Spinal cord (tissue), 9 donors: ENCODE measurements at regions not wholly inside any gene's neighbourhood (a gene's known extent, or its start where the extent isn't known, plus 50 kb on each side); places are given as distances from the start of the nearest gene placed in this dataset.
"Not testable (repeated sequence)": the region's sequence is repeated elsewhere in the genome, so short reads cannot be mapped to it uniquely, and the experiment has no call there.

Experiments
- DNase-seq, 6 donors: peaks; one replicate each; pipeline versions ENCODE4 v3.0.0 to v3.0.0-alpha.2; 2013 to 2015; ENCODE audit warnings: low spot score in 6 of 6, low read depth in 4 of 6
- H3K27ac ChIP-seq: one replicate; pipeline ENCODE4 v1.5.1; 2013; ENCODE audit warnings: low read depth, low read length, control low read depth
- H3K27me3 ChIP-seq: one replicate; pipeline ENCODE4 v1.6.1; 2013; ENCODE audit warnings: low read length; ENCODE audit not compliant: control insufficient read depth, insufficient read depth
- H3K36me3 ChIP-seq: one replicate; pipeline ENCODE4 v1.6.1; 2013; ENCODE audit warnings: low read length; ENCODE audit not compliant: control insufficient read depth, insufficient read depth
- H3K4me1 ChIP-seq: one replicate; pipeline ENCODE4 v1.6.1; 2013; ENCODE audit warnings: low read length; ENCODE audit not compliant: control insufficient read depth, insufficient read depth
- H3K4me3 ChIP-seq: one replicate; pipeline ENCODE4 v1.5.1; 2013; ENCODE audit warnings: low read depth, low read length, control low read depth
- H3K9me3 ChIP-seq: one replicate; pipeline ENCODE4 v1.6.1; 2013; ENCODE audit warnings: low read length; ENCODE audit not compliant: control insufficient read depth, insufficient read depth
- WGBS: methylation state at CpG from one replicate; pipeline ENCODE4 v1.1.5; 2013; ENCODE audit warnings: missing lambda C conversion rate; ENCODE audit not compliant: insufficient coverage; 5-methylcytosine and 5-hydroxymethylcytosine counted together
- donor health status: healthy.

DNA sequence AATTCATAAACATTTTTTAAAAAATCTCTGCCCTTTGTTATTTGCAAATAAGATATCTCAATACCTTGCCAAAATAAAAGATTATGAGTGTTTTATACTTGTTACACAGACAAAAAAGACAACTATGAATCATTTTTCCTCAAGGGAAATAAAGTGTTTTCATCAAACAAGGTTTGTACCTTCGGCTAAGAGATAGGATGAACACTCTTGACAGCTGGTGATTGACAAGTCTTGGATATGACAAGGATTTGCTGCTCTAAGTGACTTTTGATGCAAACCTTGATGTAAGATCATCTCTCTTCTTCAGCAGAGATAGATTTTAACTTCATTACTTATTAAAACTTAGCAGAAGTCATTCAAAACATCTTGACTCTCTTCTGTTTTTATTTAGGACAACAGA, 514.3 kb upstream of the IRAK1BP1 start:
- no peaks in the 10 kb centered on the region for H3K9me3 ChIP-seq
- no peaks in the 10 kb centered on the region for H3K4me1 ChIP-seq
- H3K27ac ChIP-seq, result no peak overlapping the region
- no peaks in the 10 kb centered on the region for H3K27me3 ChIP-seq
- H3K36me3 ChIP-seq, result no peaks in the 10 kb centered on the region
- no CpG with 5 or more reads among the region's 1 CpG for WGBS
- no peak for DNase-seq
- H3K4me3 ChIP-seq, result no peak overlapping the region

DNA sequence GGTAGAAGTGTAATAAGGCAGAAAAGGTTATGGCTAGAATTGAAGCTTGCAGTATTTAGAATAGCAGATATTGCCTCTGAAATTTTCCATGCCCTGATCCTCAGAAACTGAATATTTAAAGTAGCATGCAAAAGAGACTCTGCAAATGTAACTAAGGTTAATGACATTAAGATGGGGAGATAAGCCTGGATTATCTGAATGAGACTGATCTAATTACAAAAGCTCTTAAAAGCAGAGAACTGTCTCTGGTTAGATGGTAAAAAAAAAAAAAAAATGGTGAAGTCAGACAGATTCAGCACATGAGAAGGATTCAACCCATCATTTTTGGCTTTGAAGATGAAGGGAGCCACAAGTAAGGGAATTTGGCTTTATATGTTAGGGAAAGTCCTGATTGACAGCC, 503.7 kb upstream of the IRAK1BP1 start:
- H3K27me3 ChIP-seq, result no peaks in the 10 kb centered on the region
- no peak overlapping the region for H3K27ac ChIP-seq
- H3K4me1 ChIP-seq, result no peaks in the 10 kb centered on the region
- no peaks in the 10 kb centered on the region for H3K9me3 ChIP-seq
- H3K4me3 ChIP-seq, result no peak overlapping the region
- no peaks in the 10 kb centered on the region for H3K36me3 ChIP-seq
- DNase-seq, result no peak

DNA sequence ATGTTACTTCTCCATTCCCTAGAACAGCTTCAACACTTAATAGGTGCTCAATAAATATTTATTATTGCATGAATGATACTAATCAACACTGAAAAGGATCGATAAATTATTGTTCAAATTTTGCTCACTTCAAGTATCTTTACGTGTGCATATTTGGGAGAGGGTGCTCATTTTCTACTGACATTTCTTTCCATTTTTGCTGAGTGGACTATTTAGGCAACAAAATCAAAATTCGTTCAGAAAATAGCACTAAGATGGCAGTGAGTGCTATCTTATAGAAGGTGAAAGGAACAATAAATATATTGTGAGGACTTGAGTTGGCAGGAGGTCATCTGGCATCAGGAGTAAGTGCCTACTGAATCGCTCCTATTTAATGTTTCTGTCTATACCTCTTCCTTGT, 501.9 kb upstream of the IRAK1BP1 start:
- Histone ChIP-seq H3K27ac (no peak overlapping the region), H3K36me3 (no peaks in the 10 kb centered on the region), H3K4me3 (no peak overlapping the region), H3K4me1 (no peaks in the 10 kb centered on the region), H3K27me3 (no peaks in the 10 kb centered on the region), H3K9me3 (no peaks in the 10 kb centered on the region)
- no peak for DNase-seq
- WGBS, result no CpG with 5 or more reads among the region's 4 CpGs

DNA sequence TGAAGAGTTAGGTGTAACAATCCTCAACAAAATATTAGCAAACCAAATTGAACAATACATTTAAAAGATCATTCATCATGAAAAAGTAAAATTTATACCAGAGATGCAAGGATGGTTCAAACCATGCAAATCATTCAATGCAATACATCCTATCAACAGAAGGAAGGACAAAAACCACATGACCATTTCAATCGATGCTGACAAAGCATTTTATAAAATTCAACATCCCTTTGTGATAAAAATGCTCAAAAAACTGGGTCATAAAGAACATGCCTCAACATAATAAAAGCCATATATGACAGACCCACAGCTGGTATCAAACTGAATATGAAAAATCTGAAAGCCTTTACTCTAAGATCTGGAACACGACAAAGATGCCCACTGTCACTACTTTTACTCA, 490.3 kb upstream of the IRAK1BP1 start:
- Histone ChIP-seq H3K27me3 (no peaks in the 10 kb centered on the region), H3K9me3 (peaks cover 6% of the 10 kb centered on the region), H3K4me1 (no peaks in the 10 kb centered on the region), H3K27ac (no peak overlapping the region), H3K4me3 (no peak overlapping the region), H3K36me3 (no peaks in the 10 kb centered on the region)
- 89% methylated on average over 1 of the region's 2 CpGs for WGBS
- no peak for DNase-seq

DNA sequence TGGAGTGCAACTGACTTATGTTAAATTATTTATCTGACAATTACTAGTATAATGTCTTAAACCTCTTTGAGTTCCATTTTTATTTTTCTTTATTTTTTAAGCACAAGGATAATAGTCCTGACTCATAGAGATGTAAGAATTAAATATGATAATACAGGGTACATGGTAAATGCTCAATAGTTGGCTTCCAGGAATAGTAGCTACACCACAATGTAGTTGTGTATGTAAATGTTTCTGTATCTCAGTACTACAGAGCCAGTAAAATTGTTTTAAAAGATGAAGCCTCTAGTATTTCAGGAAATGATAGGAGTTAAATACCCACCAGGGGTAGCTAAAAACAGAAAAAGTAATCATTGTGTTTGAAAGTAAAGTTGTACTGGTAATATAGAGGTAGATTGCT, 487.4 kb upstream of the IRAK1BP1 start:
- Histone ChIP-seq H3K9me3 (peaks cover 2% of the 10 kb centered on the region), H3K27ac (no peak overlapping the region), H3K27me3 (no peaks in the 10 kb centered on the region), H3K4me1 (no peaks in the 10 kb centered on the region), H3K36me3 (no peaks in the 10 kb centered on the region), H3K4me3 (no peak overlapping the region)
- DNase-seq, result no peak

DNA sequence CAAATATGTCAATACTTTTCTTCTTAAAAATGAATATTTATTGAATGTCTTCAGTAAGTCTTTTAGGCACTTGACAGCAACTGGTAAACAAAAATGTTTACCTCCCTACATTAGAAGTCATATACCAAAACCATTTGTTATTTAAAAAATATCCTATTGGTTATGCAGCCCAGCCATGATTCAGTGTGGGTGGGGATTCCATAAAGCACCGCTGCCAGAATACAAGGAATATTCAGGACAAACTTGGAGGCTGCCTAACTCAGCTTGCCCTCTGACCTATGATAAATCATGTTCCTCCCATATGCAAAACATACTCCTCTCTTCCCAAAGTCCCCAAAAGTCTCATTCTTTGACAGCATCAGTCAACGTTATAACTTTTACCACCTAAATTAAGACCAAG, 486.8 kb upstream of the IRAK1BP1 start:
- H3K36me3 ChIP-seq, result no peaks in the 10 kb centered on the region
- no peak for DNase-seq
- H3K4me3 ChIP-seq, result no peak overlapping the region
- H3K27ac ChIP-seq, result no peak overlapping the region
- H3K4me1 ChIP-seq, result no peaks in the 10 kb centered on the region
- 88% methylated on average over 1 of the region's 2 CpGs for WGBS
- no peaks in the 10 kb centered on the region for H3K27me3 ChIP-seq
- peaks cover 2% of the 10 kb centered on the region for H3K9me3 ChIP-seq

DNA sequence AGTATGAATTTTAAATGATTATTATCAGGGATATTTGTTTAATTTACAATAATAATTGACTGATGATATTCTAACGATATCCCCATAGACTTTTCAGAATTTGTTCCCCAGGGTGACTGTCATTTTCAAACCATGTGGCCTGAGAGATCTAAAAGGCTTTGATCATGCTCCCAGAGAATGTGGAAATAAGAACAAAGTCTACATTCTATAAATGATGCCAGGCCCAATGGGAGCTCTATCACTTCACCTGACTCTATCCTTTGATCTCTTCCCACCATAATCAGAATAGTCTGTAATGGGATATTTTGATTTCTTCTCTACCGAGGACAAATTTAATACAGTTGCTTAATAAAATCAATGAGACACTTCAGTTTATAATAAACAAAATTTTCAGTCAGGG, 483.4 kb upstream of the IRAK1BP1 start:
- no peak for DNase-seq
- no peaks in the 10 kb centered on the region for H3K36me3 ChIP-seq
- peaks cover 2% of the 10 kb centered on the region for H3K9me3 ChIP-seq
- H3K4me3 ChIP-seq, result no peak overlapping the region
- H3K27ac ChIP-seq, result no peak overlapping the region
- H3K4me1 ChIP-seq, result no peaks in the 10 kb centered on the region
- no CpG with 5 or more reads among the region's 2 CpGs for WGBS
- no peaks in the 10 kb centered on the region for H3K27me3 ChIP-seq

DNA sequence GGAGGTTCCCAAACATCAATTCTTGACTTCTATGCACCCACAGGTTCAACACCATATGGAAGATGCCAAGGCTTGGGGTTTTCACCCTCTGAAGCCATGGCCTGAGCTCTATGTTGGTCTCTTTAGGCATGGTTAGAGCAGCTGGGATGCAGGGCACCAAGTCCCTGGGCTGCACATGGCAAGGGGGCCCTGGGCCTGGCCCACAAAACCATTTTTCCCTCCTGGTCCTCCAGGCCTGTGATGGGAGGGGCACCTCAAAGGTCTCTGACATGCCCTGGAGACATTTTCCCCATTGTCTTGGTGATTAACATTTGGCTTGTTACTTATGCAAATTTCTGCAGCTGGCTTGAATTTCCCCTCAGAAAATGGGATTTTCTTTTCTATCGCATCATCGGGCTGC, 480.5 kb upstream of the IRAK1BP1 start:
- not testable (repeated sequence) for H3K36me3 ChIP-seq, H3K27me3 ChIP-seq, H3K4me3 ChIP-seq, DNase-seq, H3K27ac ChIP-seq, H3K4me1 ChIP-seq, H3K9me3 ChIP-seq
- 100% methylated on average over 2 of the region's 2 CpGs for WGBS

DNA sequence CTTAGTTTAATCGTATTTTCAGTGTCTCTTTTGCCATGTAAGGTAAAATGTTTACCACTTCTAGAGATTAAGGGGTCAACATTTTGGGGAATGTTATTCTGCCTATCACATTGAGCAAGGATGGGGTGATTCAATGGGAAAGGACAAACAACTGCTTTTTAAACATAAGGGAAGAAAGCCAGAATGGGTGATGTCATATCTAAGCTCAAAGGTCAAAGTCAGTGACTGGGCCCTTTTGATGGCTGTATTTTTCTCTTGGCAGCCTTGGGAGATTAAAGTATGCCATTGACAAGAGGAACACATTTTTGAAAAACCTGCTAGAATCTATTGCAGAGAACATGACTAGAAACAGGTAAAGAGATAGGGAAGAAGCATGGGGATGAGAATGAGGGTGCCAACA, 477.3 kb upstream of the IRAK1BP1 start:
- Histone ChIP-seq H3K4me3 (no peak overlapping the region), H3K27ac (no peak overlapping the region), H3K27me3 (no peaks in the 10 kb centered on the region), H3K9me3 (peaks cover 2% of the 10 kb centered on the region), H3K4me1 (no peaks in the 10 kb centered on the region), H3K36me3 (no peaks in the 10 kb centered on the region)
- WGBS, result no CpG with 5 or more reads among the region's 1 CpG
- no peak for DNase-seq

DNA sequence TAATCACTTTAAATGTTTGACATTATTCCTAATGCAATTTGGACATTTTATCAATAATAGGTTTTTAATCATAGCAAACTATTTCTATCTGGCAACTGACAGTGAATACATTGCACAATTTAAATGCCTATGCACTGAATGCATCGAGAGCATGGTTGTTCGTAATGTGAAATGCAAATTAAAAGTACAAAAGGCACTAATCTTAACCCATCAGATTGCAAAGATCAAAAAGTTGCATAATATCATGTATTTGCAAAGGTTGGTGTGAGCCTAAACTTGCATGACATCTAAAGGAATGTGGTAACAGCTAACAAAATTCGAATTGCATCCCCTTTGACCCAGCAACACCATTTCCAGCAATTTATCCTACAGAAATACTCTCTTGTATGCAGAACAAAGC, 469.9 kb upstream of the IRAK1BP1 start:
- no CpG with 5 or more reads among the region's 3 CpGs for WGBS
- Histone ChIP-seq H3K36me3 (no peaks in the 10 kb centered on the region), H3K27me3 (no peaks in the 10 kb centered on the region), H3K27ac (no peak overlapping the region), H3K9me3 (no peaks in the 10 kb centered on the region), H3K4me1 (no peaks in the 10 kb centered on the region), H3K4me3 (no peak overlapping the region)
- DNase-seq, result no peak

DNA sequence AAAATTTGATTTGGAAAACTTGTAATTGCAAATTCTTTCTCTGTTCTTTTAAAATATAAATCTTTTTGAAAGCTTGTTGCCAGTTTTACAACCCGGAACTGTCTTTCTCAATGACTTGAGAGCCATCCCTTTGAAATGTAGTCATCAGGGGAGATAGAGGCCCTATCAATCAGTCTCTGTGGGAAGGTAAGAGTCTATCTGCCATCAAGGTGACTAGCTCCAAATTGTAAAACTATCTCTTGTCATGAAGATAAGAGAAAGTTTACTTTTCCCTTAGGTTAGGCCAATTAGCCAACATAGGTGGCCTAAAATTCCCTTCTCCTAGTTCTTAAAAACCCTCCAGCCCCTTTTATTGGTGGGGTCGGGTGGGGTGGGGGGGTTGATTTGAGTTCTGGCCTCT, 469.1 kb upstream of the IRAK1BP1 start:
- no CpG with 5 or more reads among the region's 2 CpGs for WGBS
- no peak overlapping the region for H3K4me3 ChIP-seq

More for the DNA sequence above, 469.1 kb upstream of the IRAK1BP1 start:
- Histone ChIP-seq H3K4me1 (no peaks in the 10 kb centered on the region), H3K9me3 (no peaks in the 10 kb centered on the region), H3K27ac (no peak overlapping the region), H3K27me3 (no peaks in the 10 kb centered on the region), H3K36me3 (no peaks in the 10 kb centered on the region)
- DNase-seq, result no peak
